OCI-LY1 (cell line): ENCODE measurements at regions not wholly inside any gene's neighbourhood (a gene's known extent, or its start where the extent isn't known, plus 50 kb on each side); places are given as distances from the start of the nearest gene placed in this dataset.
"Not testable (repeated sequence)": the region's sequence is repeated elsewhere in the genome, so short reads cannot be mapped to it uniquely, and the experiment has no call there.

Experiments used
- H2AFZ ChIP-seq: fragments of 200-600 bp; sonication (generic), shearing (Covaris generic); 2 replicates; pipeline ENCODE4 v1.6.0; 2014; ENCODE audit warnings: antibody characterized with exemption, mild to moderate bottlenecking, low read length
- H3F3A ChIP-seq: fragments of 200-600 bp; sonication (generic), shearing (Covaris generic); 2 replicates; pipeline ENCODE4 v1.6.0; 2014; ENCODE audit warnings: mild to moderate bottlenecking, antibody characterized with exemption, low read length, moderate library complexity; ENCODE audit not compliant: insufficient read depth
- H3K27ac ChIP-seq: fragments of 200-600 bp; sonication (generic); 2 replicates; pipeline ENCODE4 v1.5.1; 2014; ENCODE audit warnings: low read length, mixed run types, mild to moderate bottlenecking, low read depth; ENCODE audit not compliant: poor library complexity, severe bottlenecking
- H3K27me3 ChIP-seq: fragments of 200-600 bp; sonication (generic); 2 replicates; pipeline ENCODE4 v1.6.0; 2014; ENCODE audit warnings: antibody characterized with exemption, mild to moderate bottlenecking, low read length, moderate library complexity; ENCODE audit not compliant: insufficient read depth
- H3K36me3 ChIP-seq: fragments of 200-600 bp; sonication (generic); 2 replicates; pipeline ENCODE4 v1.6.1; 2014; ENCODE audit warnings: mild to moderate bottlenecking, antibody characterized with exemption, low read length, moderate library complexity, mixed read lengths; ENCODE audit not compliant: insufficient read depth
- H3K4me1 ChIP-seq: fragments of 200-600 bp; sonication (generic); 2 replicates; pipeline ENCODE4 v1.5.1; 2014; ENCODE audit warnings: mild to moderate bottlenecking, low read length, moderate library complexity; ENCODE audit not compliant: insufficient read depth, severe bottlenecking
- H3K4me2 ChIP-seq: fragments of 200-600 bp; sonication (generic), shearing (Covaris generic); 2 replicates; pipeline ENCODE4 v1.6.1; 2014; ENCODE audit warnings: low read length
- H3K4me3 ChIP-seq: fragments of 200-600 bp; sonication (generic); 2 replicates; pipeline ENCODE4 v1.5.1; 2014; ENCODE audit warnings: low read length, low read depth, mild to moderate bottlenecking, mixed read lengths; ENCODE audit not compliant: poor library complexity, severe bottlenecking
- H3K79me2 ChIP-seq: fragments of 200-600 bp; shearing (Covaris generic); 2 replicates; pipeline ENCODE4 v1.6.1; 2016; ENCODE audit warnings: mixed run types, low read length, mixed read lengths; ENCODE audit not compliant: insufficient read depth
- H3K9ac ChIP-seq: fragments of 200-600 bp; sonication (generic), shearing (Covaris generic); 2 replicates; pipeline ENCODE4 v1.6.1; 2014; ENCODE audit warnings: mild to moderate bottlenecking, low read length, mixed read lengths
- H3K9me2 ChIP-seq: fragments of 200-600 bp; sonication (generic), shearing (Covaris generic); 2 replicates; pipeline ENCODE4 v1.6.1; 2014; ENCODE audit warnings: low read depth, mild to moderate bottlenecking, low read length, mixed read lengths
- H3K9me3 ChIP-seq: fragments of 200-600 bp; shearing (Covaris generic); 2 replicates; pipeline ENCODE4 v1.6.1; 2014; ENCODE audit warnings: low read length, mixed read lengths
- H4K20me1 ChIP-seq: fragments of 200-600 bp; sonication (generic), shearing (Covaris generic); 2 replicates; pipeline ENCODE4 v1.6.0; 2016; ENCODE audit warnings: mild to moderate bottlenecking, low read length; ENCODE audit not compliant: insufficient read depth
- EZH2 ChIP-seq: fragments of 200-600 bp; sonication (generic), shearing (Covaris generic); IDR thresholded peaks from 2 replicates; pipeline ENCODE4 v1.8.0; 2017; ENCODE audit warnings: borderline replicate concordance, mixed run types, mild to moderate bottlenecking, antibody characterized with exemption, low read length, moderate library complexity, mixed read lengths
- TF ChIP-seq, protein P1 (sequence below): fragments of 200-600 bp; sonication (generic), shearing (Covaris generic); IDR thresholded peaks from 2 replicates; pipeline ENCODE4 v1.5.1; 2017; ENCODE audit warnings: mild to moderate bottlenecking, antibody characterized with exemption, low read length, moderate library complexity, mixed read lengths

DNA sequence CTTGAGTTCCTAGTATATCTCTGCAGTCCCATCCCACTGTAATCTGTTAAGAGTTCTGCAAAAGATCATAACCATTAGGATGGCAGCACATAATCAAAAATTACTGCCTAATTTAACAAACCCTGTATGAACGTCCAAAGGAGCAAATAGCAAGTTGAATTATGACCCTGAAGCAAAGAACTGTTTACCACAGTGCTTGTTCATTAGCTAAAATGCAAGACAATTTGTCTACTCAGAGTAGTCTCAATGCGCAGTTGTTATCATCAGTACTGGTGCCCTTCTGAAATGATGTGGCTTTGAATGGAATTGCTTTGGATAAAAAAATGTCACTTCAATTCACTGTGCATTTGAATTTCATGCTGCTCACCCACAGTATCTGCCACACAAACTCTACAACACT is 817.0 kb downstream of the SORCS1 start:
- Histone ChIP-seq H3K27ac (no peak overlapping the region), H3K36me3 (no peaks in the 10 kb centered on the region), H3K4me2 (no peak overlapping the region), H3K4me3 (no peak overlapping the region), H3K9me3 (no peaks in the 10 kb centered on the region), H3K9ac (no peak overlapping the region), H3K9me2 (no peaks in the 10 kb centered on the region), H3K79me2 (no peaks in the 10 kb centered on the region), H2AFZ (no peak overlapping the region), H3K27me3 (no peaks in the 10 kb centered on the region), H3K4me1 (no peaks in the 10 kb centered on the region), H4K20me1 (no peaks in the 10 kb centered on the region), H3F3A (no peaks in the 10 kb centered on the region)
- TF ChIP-seq, protein P1, sequence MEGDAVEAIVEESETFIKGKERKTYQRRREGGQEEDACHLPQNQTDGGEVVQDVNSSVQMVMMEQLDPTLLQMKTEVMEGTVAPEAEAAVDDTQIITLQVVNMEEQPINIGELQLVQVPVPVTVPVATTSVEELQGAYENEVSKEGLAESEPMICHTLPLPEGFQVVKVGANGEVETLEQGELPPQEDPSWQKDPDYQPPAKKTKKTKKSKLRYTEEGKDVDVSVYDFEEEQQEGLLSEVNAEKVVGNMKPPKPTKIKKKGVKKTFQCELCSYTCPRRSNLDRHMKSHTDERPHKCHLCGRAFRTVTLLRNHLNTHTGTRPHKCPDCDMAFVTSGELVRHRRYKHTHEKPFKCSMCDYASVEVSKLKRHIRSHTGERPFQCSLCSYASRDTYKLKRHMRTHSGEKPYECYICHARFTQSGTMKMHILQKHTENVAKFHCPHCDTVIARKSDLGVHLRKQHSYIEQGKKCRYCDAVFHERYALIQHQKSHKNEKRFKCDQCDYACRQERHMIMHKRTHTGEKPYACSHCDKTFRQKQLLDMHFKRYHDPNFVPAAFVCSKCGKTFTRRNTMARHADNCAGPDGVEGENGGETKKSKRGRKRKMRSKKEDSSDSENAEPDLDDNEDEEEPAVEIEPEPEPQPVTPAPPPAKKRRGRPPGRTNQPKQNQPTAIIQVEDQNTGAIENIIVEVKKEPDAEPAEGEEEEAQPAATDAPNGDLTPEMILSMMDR: no peak
- no peak for TF ChIP-seq EZH2

DNA sequence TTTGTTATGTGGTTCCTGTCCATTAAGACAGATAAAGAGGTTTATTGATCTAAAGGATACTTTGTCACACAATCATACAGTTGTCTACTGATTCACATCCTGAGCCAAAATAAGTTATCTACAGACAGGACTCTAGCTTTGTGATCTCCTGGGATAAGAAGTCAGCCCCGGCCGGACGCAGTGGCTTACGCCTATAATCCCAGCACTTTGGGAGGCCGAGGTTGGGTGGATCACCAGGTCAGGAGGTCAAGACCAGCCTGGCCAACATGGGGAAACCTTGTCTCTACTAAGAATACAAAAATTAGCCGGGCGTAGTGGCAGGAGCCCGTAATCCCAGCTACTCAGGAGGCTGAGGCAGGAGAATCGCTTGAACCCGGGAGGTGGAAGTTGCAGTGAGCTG is 821.0 kb downstream of the SORCS1 start:
- not testable (repeated sequence) for H3K27ac ChIP-seq, H3K9ac ChIP-seq, H3K79me2 ChIP-seq, H3K9me2 ChIP-seq, H3K27me3 ChIP-seq, H3K9me3 ChIP-seq, H3K4me1 ChIP-seq, H3K36me3 ChIP-seq, H4K20me1 ChIP-seq, H3K4me2 ChIP-seq, H3K4me3 ChIP-seq, H2AFZ ChIP-seq, H3F3A ChIP-seq

DNA sequence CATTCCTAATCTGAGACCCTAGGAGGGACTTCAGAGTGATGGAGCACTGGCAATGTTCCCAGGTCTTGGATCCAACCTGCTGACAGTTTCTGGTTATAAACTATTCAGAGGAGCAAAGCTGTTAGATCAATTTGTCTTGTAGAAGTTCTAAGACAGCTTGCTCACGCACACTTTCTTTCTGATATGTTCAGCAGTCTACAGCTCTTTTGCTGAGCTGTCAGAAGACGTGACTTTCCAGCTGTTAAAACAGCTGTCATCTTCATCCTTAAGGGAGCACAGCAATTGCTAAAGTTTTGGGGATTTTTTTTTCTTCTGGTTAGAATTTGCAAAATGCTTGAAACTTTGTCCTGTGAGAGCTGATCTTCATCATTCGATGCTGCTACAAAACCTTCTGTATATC is 823.1 kb downstream of the SORCS1 start:
- Histone ChIP-seq H4K20me1 (no peaks in the 10 kb centered on the region), H3K36me3 (no peaks in the 10 kb centered on the region), H3K27ac (no peak overlapping the region), H3K79me2 (no peaks in the 10 kb centered on the region), H3K4me2 (no peak overlapping the region), H3K4me3 (no peak overlapping the region), H3F3A (no peaks in the 10 kb centered on the region), H3K9me2 (no peaks in the 10 kb centered on the region), H3K9me3 (no peaks in the 10 kb centered on the region), H2AFZ (no peak overlapping the region), H3K9ac (no peak overlapping the region), H3K27me3 (no peaks in the 10 kb centered on the region), H3K4me1 (no peaks in the 10 kb centered on the region)
- no peak for TF ChIP-seq EZH2
- TF ChIP-seq, protein P1: no peak

DNA sequence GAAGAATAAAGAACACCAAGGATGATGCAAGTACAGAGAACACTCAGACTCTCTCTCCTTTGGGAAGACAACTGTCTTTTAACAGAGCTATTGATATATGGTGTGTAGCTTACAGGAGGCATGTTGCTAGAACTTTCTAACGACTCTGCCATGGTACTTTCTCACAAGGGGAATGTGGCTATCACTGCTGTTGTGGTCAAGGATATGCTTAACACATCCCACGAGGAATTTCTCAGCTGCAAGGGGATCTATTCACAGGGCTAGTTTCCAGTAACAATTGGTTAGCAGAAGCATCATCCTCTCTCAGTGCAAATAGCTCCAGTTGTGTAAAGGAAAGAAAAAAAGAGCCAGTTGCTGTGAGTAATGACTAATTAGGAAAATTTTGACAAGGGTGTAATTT is 826.0 kb downstream of the SORCS1 start:
- Histone ChIP-seq H3K4me3 (no peak overlapping the region), H4K20me1 (no peaks in the 10 kb centered on the region), H3K4me2 (no peak overlapping the region), H3K9me2 (no peaks in the 10 kb centered on the region), H3K4me1 (no peaks in the 10 kb centered on the region), H3K27ac (no peak overlapping the region), H3K9ac (no peak overlapping the region), H3K36me3 (no peaks in the 10 kb centered on the region), H3K9me3 (no peaks in the 10 kb centered on the region), H3K27me3 (no peaks in the 10 kb centered on the region), H3F3A (no peaks in the 10 kb centered on the region), H3K79me2 (no peaks in the 10 kb centered on the region), H2AFZ (no peak overlapping the region)
- TF ChIP-seq EZH2: no peak
- TF ChIP-seq, protein P1: no peak
